Stimulated activated CD8-positive, alpha-beta memory T cell treated with anti-CD3 and anti-CD28 coated beads, Interleukin-4, amount 100 ng/mL, for 48 hours (primary cell): ENCODE measurements at regions not wholly inside any gene's neighbourhood (a gene's known extent, or its start where the extent isn't known, plus 50 kb on each side); places are given as distances from the start of the nearest gene placed in this dataset.
"Not testable (repeated sequence)": the region's sequence is repeated elsewhere in the genome, so short reads cannot be mapped to it uniquely, and the experiment has no call there.

Experiments used
- DNase-seq: peaks from one replicate; pipeline ENCODE4 v3.0.0-alpha.2; 2020

- no peak for DNase-seq
Observed at GRCh38 chr4:29966386-29966785, 753.8 kb upstream of the PCDH7 start.

GRCh38 chr4:29970626-29971025, 749.5 kb upstream of the PCDH7 start:
- no peak for DNase-seq

GRCh38 chr4:29972121-29972520, 748.0 kb upstream of the PCDH7 start:
- DNase-seq: no peak

- no peak for DNase-seq
Observed at GRCh38 chr4:29983890-29984289, 736.3 kb upstream of the PCDH7 start.

DNA sequence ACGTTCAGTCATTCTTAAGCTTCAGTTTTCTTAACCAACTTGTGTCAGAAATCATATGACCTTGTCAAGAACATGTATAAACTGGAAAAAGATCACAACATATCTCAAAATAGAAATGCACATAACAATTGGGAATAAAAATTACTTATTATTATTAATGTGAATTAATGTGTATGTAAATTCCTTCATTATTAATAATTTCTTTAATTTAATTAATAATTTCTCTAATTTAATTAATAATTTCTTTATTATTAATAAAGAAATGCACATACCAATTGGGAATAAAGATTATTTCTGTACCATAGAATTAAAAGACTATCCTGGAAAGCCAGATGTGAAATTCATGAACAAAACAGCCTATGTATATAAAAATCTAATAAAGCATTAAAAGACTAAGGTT, 718.5 kb upstream of the PCDH7 start:
- no peak for DNase-seq

DNA sequence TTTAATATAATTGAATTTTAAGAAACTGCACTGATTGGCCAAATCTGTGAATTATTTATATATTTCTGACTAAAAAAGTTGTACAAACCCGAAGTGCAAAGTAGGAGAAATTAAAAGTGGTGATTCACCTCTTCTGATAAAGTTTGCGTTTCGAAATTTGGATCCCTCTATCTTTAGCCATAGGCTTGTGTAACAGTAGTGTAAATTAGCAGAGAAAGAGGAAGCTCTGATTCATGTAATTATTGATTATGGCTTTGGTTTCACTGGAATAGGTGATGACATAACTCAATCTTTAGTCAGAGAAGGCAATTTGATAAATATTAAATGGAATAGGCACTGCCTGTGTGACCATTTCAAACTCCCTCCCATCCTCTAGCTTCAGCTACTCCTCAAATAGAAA, 717.8 kb upstream of the PCDH7 start:
- DNase-seq: no peak

DNA sequence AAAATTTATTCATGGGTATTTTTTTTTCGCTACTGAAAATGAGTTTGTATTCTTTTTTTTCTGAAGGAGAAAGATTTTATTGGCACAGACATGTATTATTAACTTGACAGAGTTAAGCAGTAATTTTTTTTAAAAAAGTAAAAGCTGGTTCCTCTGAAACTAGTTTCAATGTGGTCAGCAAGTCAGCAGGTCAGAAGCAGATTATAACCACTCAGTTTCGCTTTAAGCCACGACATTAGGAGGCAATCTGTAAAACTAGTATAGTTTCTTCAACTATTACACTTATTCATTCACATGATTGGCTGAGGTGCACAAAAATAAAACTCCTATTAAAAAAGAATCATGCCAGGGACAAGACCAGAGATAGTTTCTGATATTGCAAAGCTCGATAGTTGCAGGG, 714.2 kb upstream of the PCDH7 start:
- DNase-seq: no peak

DNA sequence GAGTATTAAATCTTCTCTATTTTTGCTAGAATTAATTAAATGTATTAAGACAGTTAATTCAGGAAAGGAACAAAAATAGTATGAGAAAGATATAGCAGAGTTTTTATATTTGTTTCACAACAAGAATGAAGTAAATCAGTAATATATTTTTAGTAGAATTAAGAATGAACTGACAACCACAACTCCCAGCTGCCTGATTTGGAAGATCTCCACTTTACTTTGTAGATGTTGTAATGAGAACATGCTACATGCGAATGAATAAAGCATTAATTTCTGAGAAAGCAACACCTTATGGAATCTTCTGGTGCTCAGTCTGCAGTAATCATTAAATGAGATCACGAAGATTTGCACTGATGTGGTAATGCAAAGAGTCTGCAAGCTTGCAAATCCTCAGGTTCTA, 695.6 kb upstream of the PCDH7 start:
- DNase-seq: no peak

DNA sequence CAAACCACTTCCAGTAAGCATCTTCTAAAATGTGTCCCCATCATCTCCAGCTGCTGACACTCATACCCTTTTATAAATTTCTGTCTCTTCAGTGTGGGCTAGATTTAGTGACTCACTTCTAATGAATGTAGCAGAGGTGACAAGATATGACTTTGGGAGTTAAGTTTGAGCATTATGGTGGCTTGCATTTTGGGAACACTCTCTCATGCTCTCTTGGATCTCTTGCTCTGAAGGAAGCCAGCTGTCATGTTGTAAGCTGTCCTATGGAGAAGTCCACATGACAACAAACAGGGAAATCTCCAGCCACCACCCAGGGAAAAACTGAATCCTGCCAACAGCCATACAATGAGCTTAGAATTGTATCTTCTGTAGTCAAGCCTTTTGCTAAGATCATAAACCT, 691.3 kb upstream of the PCDH7 start:
- DNase-seq: no peak

DNA sequence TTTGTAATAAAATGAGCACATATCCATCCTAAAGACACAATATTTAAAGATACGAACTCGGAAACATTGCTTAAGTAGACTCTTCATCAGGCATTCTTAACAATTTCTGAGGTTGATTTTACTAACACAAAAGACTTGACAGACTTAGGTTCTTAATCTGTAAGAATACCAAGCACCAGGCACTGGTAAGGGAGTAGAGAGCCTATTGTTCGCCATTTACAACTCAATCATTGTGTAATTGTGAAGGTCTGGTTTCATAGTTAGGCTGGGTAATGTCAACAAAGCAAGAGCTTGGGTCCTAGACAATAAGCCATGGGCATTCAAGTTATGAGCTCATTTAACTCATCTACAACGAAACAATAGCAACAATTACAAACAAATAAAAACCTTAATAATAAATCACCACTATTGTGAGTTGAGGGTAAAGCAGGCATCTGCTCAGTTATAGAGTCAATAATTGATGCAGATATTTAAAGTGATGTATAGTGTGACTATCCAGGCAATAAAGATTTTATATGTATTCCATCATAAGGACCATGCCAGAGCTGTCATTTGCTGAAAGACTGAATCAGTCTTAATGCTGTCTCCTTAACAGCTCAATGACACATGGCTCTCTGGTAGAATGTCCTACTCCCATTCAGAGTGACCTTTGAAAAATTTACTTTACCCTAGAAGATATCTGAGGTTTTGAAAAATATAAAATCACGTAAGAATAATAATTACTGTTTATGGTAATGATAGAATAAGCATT, 664.0 kb upstream of the PCDH7 start:
- no peak for DNase-seq

DNA sequence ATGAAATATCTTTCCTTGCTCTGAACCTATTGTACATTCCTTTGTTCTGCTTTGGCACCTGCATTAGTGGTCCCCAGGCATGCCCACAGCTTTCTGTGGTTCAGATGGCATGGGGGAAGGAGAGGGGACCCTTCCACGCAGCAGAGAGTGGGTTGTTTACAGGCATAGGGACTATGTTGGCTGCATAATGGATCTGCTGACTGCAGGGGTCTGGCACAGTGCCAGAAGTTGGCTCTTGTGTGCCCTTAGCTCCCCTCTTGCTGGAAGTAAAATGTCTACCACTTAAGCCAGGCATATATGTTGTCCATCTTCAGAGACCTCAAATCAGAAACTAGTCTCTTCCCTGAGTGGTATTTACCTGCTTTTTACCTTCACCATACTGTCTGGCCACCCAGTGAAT, 651.9 kb upstream of the PCDH7 start:
- no peak for DNase-seq

DNA sequence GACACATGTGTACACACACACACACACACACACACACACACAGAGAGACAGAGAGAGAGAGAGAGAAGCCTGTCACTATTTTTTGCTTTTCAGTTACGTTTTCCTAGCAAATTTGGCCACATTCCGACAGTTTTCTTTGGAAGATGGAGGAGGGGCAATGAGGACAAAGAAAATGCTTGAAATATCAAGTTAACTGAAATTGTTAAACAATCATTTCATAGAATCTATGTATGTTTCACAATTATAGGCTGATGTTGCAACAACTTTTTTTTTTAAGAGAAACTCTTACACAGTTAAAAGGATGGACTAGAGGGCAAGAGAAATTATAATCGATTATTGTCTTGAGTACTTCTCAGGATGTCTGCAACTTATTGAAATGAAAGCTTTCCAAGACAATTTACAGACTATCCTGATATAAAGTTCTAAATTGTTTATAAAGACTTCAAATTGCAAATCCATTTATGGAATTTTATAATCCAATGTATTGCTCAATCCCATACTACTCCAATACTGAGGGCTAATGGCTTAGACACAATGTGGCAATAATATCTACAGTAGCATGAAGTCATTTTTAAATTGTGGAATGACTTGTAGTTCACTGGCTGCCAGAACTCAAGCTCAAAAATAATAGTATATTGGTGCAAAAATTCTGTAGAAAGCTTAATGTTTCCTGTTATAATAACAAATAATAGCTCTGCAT, 647.0 kb upstream of the PCDH7 start:
- no peak for DNase-seq

GRCh38 chr4:30092420-30093128, 627.6 kb upstream of the PCDH7 start:
- DNase-seq: not testable (repeated sequence)

DNA sequence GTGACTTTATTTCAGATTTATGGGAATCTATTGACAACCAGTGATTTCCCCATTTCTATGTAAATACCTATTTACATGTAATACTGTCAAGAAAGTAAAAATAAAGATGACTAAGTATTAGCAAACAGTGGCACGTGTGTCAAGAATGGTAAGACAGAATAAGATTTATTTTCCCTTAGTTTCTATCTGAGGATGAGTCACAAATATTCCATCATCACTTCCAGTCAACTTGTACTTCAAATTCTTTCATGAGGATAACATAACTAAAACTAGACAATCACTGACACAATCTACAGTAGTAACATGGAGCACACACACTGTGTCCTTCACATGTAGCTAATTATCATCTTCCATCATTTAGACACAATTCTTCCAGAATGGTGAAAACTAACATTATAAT, 625.3 kb upstream of the PCDH7 start:
- DNase-seq: no peak

GRCh38 chr4:30103455-30103854, 616.7 kb upstream of the PCDH7 start:
- no peak for DNase-seq

- no peak for DNase-seq
Observed at GRCh38 chr4:30116401-30116800, 603.8 kb upstream of the PCDH7 start.

GRCh38 chr4:30117433-30117832, 602.7 kb upstream of the PCDH7 start:
- DNase-seq: no peak

- no peak for DNase-seq
Observed at GRCh38 chr4:30122711-30123110, 597.5 kb upstream of the PCDH7 start.

GRCh38 chr4:30124621-30125020, 595.5 kb upstream of the PCDH7 start:
- not testable (repeated sequence) for DNase-seq

DNA sequence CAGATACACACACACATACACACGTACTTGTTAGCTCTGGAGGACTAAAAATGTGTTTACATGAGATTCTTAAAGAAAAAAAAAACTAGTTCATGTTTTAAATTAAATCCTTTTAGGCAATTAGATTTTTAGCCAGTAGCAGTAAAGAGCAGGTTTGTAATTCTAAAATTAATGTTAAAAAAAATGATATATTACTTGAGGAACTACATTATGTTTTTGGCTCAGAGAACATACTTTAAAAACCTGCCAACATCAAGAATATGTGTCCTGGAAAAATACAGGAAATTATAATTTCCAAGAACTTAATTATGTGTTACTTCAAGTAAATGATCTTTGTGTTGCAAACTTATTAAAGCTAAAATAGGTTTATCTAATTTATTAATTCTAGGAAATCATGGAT, 594.3 kb upstream of the PCDH7 start:
- DNase-seq: no peak

DNA sequence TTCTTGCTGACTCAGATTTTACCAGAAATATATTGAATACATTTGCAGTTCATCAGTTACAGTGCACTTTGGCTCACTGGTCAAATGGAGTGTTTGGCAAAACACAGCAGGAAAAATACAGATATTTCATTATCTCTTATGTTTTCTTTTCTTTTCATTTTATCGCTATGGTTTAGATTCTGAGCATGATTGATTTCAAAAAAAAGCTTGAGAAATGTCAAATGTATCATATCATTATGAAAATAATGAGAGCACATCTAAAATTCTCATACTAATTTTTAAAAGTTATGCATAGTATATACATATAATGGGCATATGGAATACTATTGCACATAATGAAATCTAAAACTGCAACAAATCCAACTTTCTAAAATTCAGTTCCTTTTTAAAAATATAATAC, 593.8 kb upstream of the PCDH7 start:
- DNase-seq: no peak

DNA sequence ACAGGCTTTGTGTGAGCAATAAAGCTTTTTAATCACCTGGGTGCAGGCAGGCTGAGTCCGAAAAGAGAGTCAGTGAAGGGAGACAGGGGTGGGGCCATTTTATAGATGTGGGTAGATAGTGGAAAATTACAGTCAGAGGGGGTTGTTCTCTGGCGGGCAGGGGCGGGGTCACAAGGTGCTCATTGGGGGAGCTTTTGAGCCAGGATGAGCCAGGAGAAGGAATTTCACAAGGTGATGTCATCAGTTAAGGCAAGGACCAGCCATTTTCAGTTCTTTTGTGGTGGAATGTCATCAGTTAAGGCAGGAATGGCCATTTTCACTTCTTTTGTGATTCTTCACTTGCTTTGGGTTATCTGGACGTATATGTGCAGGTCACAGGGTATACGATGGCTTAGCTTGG, 571.3 kb upstream of the PCDH7 start:
- not testable (repeated sequence) for DNase-seq

- not testable (repeated sequence) for DNase-seq
Observed at GRCh38 chr4:30149539-30149938, 570.6 kb upstream of the PCDH7 start.

DNA sequence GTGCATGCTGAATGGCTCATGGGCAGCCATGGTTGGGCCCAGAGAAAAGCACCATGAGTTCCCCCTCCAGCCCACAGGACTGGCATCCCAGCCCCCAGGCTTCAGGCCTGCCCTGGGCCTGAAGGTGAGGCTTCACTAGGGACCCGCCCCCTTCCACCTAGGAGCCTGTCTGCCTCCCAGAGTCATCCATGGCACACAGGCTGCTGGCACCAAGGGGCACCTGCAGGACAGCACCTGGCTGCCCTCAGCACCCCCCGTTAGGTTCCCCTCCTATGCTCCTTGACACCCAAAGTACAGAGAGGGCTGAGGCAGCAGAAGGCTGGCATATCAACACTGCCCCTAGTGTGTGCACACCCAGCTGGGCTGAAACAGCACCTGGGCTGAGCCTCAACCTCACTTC, 566.7 kb upstream of the PCDH7 start:
- no peak for DNase-seq
